ENCODE measurements at regions not wholly inside any gene's neighbourhood (a gene's known extent, or its start where the extent isn't known, plus 50 kb on each side); places are given as distances from the start of the nearest gene placed in this dataset.

- H3K4me1 ChIP-seq, result no peaks in the 10 kb centered on the region
- no peak overlapping the region for H3K4me3 ChIP-seq
- H3K9me3 ChIP-seq, result no peaks in the 10 kb centered on the region
- no peak for DNase-seq (ENCODE audit: extremely low spot score)
- H3K27me3 ChIP-seq, result no peaks in the 10 kb centered on the region
- intact Hi-C loops (cut with DNase I), result no loop called here
- 71% methylated on average over 2 of the region's 2 CpGs for WGBS
- no peak for TF ChIP-seq POLR2AphosphoS5 (IDR thresholded peaks at IDR 0.05)
- no peak for TF ChIP-seq CTCF (IDR thresholded peaks at IDR 0.05)
- no peak for TF ChIP-seq POLR2A (IDR thresholded peaks at IDR 0.05; ENCODE audit: low read depth)
- TF ChIP-seq EP300 (IDR thresholded peaks at IDR 0.05), result no peak
- H3K36me3 ChIP-seq, result no peaks in the 10 kb centered on the region
- no peak overlapping the region for H3K27ac ChIP-seq (replicated peaks in 1 of 4)
Measured at GRCh38 chr14:29451941-29452340, 475.7 kb downstream of the PRKD1 start.

- no peak for DNase-seq (ENCODE audit: extremely low spot score)
- intact Hi-C loops (cut with DNase I), result no loop called here
- TF ChIP-seq POLR2A (IDR thresholded peaks at IDR 0.05; ENCODE audit: low read depth), result no peak
Measured at GRCh38 chr14:29453045-29453444, 474.6 kb downstream of the PRKD1 start.

GRCh38 chr14:29454026-29454693, 473.5 kb downstream of the PRKD1 start:
- TF ChIP-seq CTCF (IDR thresholded peaks at IDR 0.05) (no peak), POLR2A (IDR thresholded peaks at IDR 0.05; ENCODE audit: low read depth) (no peak), EP300 (IDR thresholded peaks at IDR 0.05) (no peak), POLR2AphosphoS5 (IDR thresholded peaks at IDR 0.05) (no peak)
- DNase-seq (ENCODE audit: extremely low spot score), result no peak
- no peaks in the 10 kb centered on the region for H3K9me3 ChIP-seq
- no peak overlapping the region for H3K27ac ChIP-seq (replicated peaks in 1 of 4)
- H3K27me3 ChIP-seq, result no peaks in the 10 kb centered on the region
- no peaks in the 10 kb centered on the region for H3K4me1 ChIP-seq
- 76% methylated on average over 4 of the region's 4 CpGs for WGBS
- H3K36me3 ChIP-seq, result no peaks in the 10 kb centered on the region
- intact Hi-C loops (cut with DNase I), result no loop called here
- H3K4me3 ChIP-seq, result no peak overlapping the region

More at GRCh38 chr14:29453045-29453444, 474.6 kb downstream of the PRKD1 start:
- Histone ChIP-seq H3K4me1 (no peaks in the 10 kb centered on the region), H3K27ac (replicated peaks in 1 of 4) (no peak overlapping the region), H3K36me3 (no peaks in the 10 kb centered on the region), H3K4me3 (no peak overlapping the region), H3K9me3 (no peaks in the 10 kb centered on the region), H3K27me3 (no peaks in the 10 kb centered on the region)

GRCh38 chr14:29458547-29458946, 469.1 kb downstream of the PRKD1 start:
- Histone ChIP-seq H3K4me3 (no peak overlapping the region), H3K27me3 (no peaks in the 10 kb centered on the region), H3K27ac (replicated peaks in 1 of 4) (no peak overlapping the region), H3K36me3 (no peaks in the 10 kb centered on the region), H3K9me3 (no peaks in the 10 kb centered on the region), H3K4me1 (no peaks in the 10 kb centered on the region)
- intact Hi-C loops (cut with DNase I), result no loop called here
- WGBS, result 81% methylated on average over 1 of the region's 1 CpG
- TF ChIP-seq POLR2A (IDR thresholded peaks at IDR 0.05; ENCODE audit: low read depth) (no peak), CTCF (IDR thresholded peaks at IDR 0.05) (no peak), EP300 (IDR thresholded peaks at IDR 0.05) (no peak), POLR2AphosphoS5 (IDR thresholded peaks at IDR 0.05) (no peak)
- no peak for DNase-seq (ENCODE audit: extremely low spot score)

- H3K4me1 ChIP-seq, result no peaks in the 10 kb centered on the region
- H3K4me3 ChIP-seq, result no peak overlapping the region
- intact Hi-C loops (cut with DNase I), result no loop called here
- WGBS, result 51% methylated on average over 5 of the region's 5 CpGs
- H3K36me3 ChIP-seq, result no peaks in the 10 kb centered on the region
- no peaks in the 10 kb centered on the region for H3K27me3 ChIP-seq
- no peak for TF ChIP-seq CTCF (IDR thresholded peaks at IDR 0.05)
- TF ChIP-seq POLR2A (IDR thresholded peaks at IDR 0.05; ENCODE audit: low read depth), result no peak
- TF ChIP-seq EP300 (IDR thresholded peaks at IDR 0.05), result no peak
- no peak for TF ChIP-seq POLR2AphosphoS5 (IDR thresholded peaks at IDR 0.05)
- H3K27ac ChIP-seq (replicated peaks in 1 of 4), result no peak overlapping the region
- DNase-seq (ENCODE audit: extremely low spot score), result no peak
- no peaks in the 10 kb centered on the region for H3K9me3 ChIP-seq
Measured at GRCh38 chr14:29459531-29459930, 468.1 kb downstream of the PRKD1 start.
